ENCODE measurements at regions not wholly inside any gene's neighbourhood (a gene's known extent, or its start where the extent isn't known, plus 50 kb on each side); places are given as distances from the start of the nearest gene placed in this dataset.

GRCh38 chr6:28802417-28803336, 121.1 kb downstream of the TRIM27 start:
- no peak overlapping the region for H3K4me3 Mint-ChIP-seq
- no peaks in the 10 kb centered on the region for H3K4me1 Mint-ChIP-seq (ENCODE audit: unreplicated experiment)
- no peak for DNase-seq (ENCODE audit: extremely low spot score, unreplicated experiment)
- TF ChIP-seq CTCF (conservative IDR thresholded peaks at IDR 0.05) = no peak
- no peaks in the 10 kb centered on the region for H3K9me3 Mint-ChIP-seq
- no peak overlapping the region for H3K27ac Mint-ChIP-seq
- peaks cover 84% of the 10 kb centered on the region for H3K27me3 Mint-ChIP-seq
- H3K36me3 Mint-ChIP-seq = no peaks in the 10 kb centered on the region

DNA sequence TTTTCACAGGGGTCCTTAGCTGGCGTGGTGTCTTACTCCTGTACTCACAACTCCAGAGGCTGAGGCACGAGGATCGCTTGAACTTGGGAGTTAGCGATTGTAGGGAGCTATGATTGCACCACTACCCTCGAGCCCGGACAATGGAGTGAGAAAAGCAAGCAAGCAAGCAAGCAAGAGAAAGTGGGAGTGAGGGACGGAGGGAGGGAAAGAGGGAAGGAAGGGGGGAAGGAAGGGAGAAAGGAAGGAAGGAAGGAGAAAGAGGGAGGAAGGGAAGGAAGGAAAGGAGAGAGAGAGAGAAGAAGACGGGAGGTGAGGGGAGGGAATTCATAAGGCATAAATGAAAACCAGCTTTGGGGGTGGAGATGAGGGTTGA, 120.5 kb downstream of the TRIM27 start:
- Mint-ChIP-seq H3K4me1 (ENCODE audit: unreplicated experiment) (no peaks in the 10 kb centered on the region), H3K36me3 (no peaks in the 10 kb centered on the region), H3K9me3 (no peaks in the 10 kb centered on the region), H3K27me3 (peaks cover 85% of the 10 kb centered on the region), H3K27ac (no peak overlapping the region), H3K4me3 (no peak overlapping the region)
- DNase-seq (ENCODE audit: extremely low spot score, unreplicated experiment) = no peak
- no peak for TF ChIP-seq CTCF (conservative IDR thresholded peaks at IDR 0.05)

- peak overlapping the region; percentile 27 for H3K27ac Mint-ChIP-seq
- no peak for DNase-seq (ENCODE audit: extremely low spot score, unreplicated experiment)
Observed at GRCh38 chr6:28807682-28808280, 116.0 kb downstream of the TRIM27 start.

DNA sequence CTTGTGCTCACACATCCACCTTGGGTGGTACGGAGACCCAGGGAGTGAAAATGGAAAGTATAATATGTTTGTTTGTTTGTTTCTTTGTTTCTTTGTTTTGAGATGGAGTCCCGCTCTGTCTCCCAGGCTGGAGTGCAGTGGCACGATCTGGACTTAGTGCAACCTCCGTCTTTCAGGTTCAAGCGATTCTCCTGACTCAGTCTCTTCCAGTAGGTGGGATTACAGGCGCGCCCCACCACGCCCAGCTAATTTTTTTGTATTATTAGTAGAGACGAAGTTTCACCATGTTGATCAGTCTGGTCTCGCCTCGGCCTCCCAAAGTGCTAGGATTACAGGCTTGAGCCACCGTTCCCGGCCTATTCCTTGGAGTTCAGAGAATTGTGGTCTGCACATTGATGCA, 115.4 kb downstream of the TRIM27 start:
- no peak overlapping the region for H3K27ac Mint-ChIP-seq
- no peaks in the 10 kb centered on the region for H3K36me3 Mint-ChIP-seq
- DNase-seq (ENCODE audit: extremely low spot score, unreplicated experiment) = no peak
- peaks cover 9% of the 10 kb centered on the region for H3K4me1 Mint-ChIP-seq (ENCODE audit: unreplicated experiment)
- no peaks in the 10 kb centered on the region for H3K9me3 Mint-ChIP-seq
- H3K27me3 Mint-ChIP-seq = peaks cover 89% of the 10 kb centered on the region
- no peak for TF ChIP-seq CTCF (conservative IDR thresholded peaks at IDR 0.05)
- peak overlapping the region; percentile 69 for H3K4me3 Mint-ChIP-seq

More at GRCh38 chr6:28807682-28808280, 116.0 kb downstream of the TRIM27 start:
- no peak for TF ChIP-seq CTCF (conservative IDR thresholded peaks at IDR 0.05)
- H3K36me3 Mint-ChIP-seq = no peaks in the 10 kb centered on the region
- no peaks in the 10 kb centered on the region for H3K9me3 Mint-ChIP-seq
- peaks cover 9% of the 10 kb centered on the region for H3K4me1 Mint-ChIP-seq (ENCODE audit: unreplicated experiment)
- H3K27me3 Mint-ChIP-seq = peaks cover 89% of the 10 kb centered on the region
- peak overlapping the region; percentile 69 for H3K4me3 Mint-ChIP-seq

- no peak for DNase-seq (ENCODE audit: extremely low spot score, unreplicated experiment)
- Mint-ChIP-seq H3K4me3 (peak overlapping the region; percentile 76), H3K36me3 (no peaks in the 10 kb centered on the region), H3K4me1 (ENCODE audit: unreplicated experiment) (peaks cover 9% of the 10 kb centered on the region), H3K9me3 (no peaks in the 10 kb centered on the region), H3K27ac (no peak overlapping the region), H3K27me3 (peaks cover 93% of the 10 kb centered on the region)
- no peak for TF ChIP-seq CTCF (conservative IDR thresholded peaks at IDR 0.05)
Observed at GRCh38 chr6:28809947-28810658, 113.7 kb downstream of the TRIM27 start.

Data from type B pancreatic cell (in vitro differentiated cells).